GM12892 (cell line): ENCODE measurements at regions not wholly inside any gene's neighbourhood (a gene's known extent, or its start where the extent isn't known, plus 50 kb on each side); places are given as distances from the start of the nearest gene placed in this dataset.

Source experiments
- POLR2A ChIP-seq: IDR thresholded peaks from 2 replicates; pipeline ENCODE4 v1.6.1; 2011; ENCODE audit warnings: low read depth, low read length, control low read depth
- POLR2AphosphoS5 ChIP-seq: IDR thresholded peaks from 2 replicates; pipeline ENCODE4 v1.6.1; 2011; ENCODE audit warnings: low read depth, low read length, control low read depth
- TAF1 ChIP-seq: IDR thresholded peaks from 2 replicates; pipeline ENCODE4 v1.6.1; 2011; ENCODE audit warnings: low read depth, mild to moderate bottlenecking, control low read depth, low read length, borderline replicate concordance

- TF ChIP-seq POLR2AphosphoS5 (no peak), POLR2A (no peak), TAF1 (no peak)
Observed at GRCh38 chr15:69836048-69836447, 261.7 kb downstream of the TLE3 start.
